HG03135 (cell line): ENCODE measurements at regions not wholly inside any gene's neighbourhood (a gene's known extent, or its start where the extent isn't known, plus 50 kb on each side); places are given as distances from the start of the nearest gene placed in this dataset.
"Not testable (repeated sequence)": the region's sequence is repeated elsewhere in the genome, so short reads cannot be mapped to it uniquely, and the experiment has no call there.

Experiments
- ATAC-seq: cut with Tn5 transposase; IDR thresholded peaks from one replicate; pipeline ENCODE4 v1.9.1; 2021; ENCODE audit warnings: mild to moderate bottlenecking, moderate library complexity; ENCODE audit not compliant: unreplicated experiment

DNA sequence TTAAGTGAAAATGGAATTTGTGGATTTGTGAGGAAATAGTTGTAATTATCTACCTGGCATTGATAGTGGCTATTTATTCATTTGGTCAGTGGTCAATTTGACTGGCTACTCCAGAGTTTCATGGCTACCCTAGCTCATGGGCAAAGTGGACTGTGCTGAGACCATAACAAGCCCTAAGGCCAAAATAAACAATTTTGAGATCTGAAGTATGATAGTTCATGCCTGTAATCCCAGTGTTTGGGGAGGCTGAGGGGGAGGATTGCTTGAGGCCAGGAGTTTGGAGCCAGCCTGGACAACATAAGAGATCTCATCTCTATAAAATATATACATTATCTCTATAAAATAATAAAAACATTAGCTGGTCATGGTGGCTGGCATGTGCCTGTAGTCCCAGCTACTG is 311.7 kb downstream of the HIVEP2 start:
- ATAC-seq = no peak

DNA sequence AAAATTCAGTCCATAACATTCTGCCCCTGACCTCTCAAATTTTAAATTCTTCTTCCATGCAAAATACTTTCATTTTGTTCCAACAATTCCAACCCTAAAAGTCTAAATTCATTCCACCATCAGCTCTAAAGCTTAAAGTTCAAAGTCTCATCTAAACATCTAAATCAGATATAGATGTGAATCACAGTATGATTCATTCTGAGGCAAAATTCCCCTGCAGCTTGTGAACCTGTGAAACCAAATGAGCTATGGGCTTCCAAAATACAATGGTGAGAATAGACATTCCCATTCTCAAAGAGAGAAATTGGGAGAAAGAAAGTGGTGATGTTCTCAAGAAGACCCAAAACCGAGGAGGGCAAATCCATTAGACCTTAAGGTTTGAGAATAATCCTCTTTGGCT is 309.8 kb downstream of the HIVEP2 start:
- ATAC-seq = no peak

DNA sequence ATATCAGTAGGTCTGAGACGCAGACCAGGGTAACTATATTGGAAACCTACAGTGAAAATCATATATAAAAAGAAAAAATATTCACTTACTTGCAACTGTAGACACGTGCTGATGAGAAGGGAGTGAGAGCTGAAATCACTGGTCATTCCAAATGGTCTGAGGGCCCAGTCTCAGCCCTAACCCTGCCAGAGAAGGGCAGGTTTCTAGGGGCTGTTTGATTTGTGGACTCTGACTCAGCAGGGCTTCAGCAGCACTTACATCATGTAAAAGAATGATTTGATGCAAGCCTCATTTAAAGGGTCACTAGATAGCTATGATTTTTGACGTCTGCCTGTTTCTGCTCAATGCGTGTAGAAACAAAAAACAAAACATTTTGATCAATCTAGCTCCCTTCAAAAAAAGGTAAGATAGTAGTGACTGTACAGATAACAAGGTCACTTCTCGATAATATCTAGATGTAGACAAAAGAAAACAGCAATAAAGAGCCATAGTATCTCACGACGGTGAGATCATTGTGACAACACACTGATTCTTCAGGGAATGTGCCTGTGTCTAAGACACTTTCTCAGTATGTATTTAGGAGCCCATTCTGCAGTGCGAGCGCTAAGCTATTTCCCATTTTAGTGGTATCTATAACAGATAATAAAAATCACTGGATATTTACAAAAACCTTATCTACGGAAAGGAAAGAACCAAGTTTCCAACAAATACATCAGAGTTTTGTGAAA is 307.2 kb downstream of the HIVEP2 start:
- no peak for ATAC-seq

DNA sequence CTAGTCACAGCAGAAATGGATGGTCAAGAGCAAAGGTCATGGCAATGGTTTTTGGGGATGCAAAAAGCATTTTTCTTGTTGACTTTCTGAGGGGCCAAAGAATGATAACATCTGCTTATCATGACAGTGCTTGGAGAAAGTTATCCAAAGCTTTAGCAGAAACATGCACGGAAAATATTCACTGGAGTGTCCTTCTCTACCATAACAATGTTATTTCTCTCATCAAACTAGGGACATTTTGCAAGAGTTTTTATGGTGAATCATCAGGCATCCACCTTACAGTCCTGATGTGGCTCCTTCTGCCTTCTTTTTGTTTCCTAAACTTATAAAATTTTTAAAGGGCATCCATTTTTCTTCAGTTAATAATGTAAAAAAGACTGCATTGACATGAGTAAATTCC is 302.3 kb downstream of the HIVEP2 start:
- no peak for ATAC-seq

DNA sequence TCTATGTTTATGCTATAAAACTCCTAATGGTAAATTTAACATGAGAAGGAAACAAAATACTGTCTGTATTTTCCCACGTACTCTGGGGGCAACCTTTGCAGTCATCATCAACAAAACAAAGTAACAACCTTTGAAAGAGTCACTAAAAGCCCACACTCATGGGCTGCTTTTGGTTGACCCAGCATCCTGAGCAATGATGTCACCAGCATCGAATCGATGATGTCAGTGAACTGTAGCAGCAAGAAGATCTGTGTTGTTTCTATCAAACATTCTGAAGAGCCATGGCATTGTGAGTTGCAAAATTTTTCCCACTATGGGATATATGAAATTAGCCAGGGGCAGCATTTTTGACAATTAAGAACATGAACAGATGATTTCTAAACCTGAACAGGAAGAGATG is 300.1 kb downstream of the HIVEP2 start:
- ATAC-seq = no peak

DNA sequence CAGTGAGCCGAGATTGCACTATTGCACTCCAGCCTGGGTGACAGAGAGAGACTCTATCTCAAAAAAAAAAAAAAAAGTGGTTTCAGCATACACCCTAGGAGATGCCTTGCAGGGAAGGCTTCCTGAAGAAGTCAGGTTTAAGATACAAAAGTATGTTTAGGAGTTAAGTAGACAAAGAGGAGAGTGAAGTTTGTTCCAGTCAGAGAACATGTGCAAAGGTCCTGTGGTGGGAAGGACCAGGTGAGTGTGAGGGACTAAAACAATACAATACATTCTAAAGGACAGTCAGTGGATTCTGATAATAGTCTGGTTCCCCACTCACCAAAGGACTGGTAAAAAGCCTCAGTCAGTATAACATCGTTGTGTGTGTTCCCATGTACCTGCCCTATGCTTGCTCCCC is 299.3 kb downstream of the HIVEP2 start:
- no peak for ATAC-seq

DNA sequence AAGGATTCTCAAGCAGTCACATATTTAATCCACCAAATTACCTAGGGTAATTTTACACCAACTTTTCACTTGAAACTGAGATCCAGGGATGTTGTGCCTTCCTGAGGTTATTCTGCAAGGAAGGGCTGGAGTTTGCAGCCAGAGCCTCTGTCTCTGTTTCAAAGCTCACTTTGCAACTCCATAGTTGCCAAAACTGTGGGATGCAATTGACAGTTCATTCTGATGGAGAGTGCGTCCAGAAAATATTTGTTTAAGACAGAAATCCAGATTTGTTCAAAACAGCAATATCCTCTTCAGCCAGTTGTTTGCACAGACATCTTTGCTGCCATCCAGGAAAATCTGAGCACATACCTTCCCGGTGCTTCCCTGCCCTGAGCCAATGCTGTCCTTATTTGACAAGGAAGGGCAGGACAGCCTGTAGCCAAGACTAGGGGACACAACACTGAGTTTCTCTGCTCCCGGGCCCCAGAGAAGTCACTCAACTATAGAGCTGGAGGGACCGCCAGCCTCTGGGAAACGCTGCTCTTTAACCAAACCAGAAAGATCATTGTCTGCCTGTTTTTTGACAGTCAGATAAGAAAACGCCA is 297.4 kb downstream of the HIVEP2 start:
- ATAC-seq = no peak

DNA sequence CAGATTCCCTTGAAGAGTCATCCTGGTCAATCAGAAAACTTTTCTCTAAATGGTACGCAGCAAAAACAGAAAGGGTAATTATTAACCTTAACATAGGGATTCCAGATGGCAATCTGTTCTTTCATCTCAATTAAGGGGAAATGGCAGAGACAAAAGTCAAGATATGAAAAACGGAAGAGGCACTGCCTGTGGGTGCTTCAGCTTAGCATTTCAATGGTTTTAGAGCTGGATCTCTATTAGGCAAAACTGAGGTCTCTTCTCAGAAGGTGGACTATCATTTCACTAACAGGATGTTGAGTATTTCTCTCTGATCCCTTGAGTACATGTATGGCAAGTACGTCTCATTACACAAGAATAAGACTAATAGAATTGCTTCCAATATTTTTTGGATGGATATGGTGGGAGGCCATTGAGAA is 296.9 kb downstream of the HIVEP2 start:
- no peak for ATAC-seq

DNA sequence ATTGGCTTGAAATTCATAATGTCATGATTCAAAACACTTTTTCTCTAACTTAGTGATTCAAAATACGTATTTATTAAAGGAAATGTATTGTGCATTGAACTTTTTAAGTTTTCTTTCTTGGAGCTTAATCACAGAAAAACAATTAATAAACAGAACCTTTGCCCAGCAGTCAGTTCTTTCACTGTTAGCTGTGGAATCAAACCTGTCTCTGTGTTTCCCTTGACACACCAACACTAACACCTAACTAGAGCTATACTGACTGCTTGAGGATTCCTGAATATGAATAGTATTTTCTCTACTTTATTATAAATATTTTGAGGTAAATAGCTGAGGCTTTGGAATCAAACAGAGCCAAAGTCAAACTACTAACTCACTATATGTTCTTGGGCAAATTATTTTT is 296.4 kb downstream of the HIVEP2 start:
- no peak for ATAC-seq

DNA sequence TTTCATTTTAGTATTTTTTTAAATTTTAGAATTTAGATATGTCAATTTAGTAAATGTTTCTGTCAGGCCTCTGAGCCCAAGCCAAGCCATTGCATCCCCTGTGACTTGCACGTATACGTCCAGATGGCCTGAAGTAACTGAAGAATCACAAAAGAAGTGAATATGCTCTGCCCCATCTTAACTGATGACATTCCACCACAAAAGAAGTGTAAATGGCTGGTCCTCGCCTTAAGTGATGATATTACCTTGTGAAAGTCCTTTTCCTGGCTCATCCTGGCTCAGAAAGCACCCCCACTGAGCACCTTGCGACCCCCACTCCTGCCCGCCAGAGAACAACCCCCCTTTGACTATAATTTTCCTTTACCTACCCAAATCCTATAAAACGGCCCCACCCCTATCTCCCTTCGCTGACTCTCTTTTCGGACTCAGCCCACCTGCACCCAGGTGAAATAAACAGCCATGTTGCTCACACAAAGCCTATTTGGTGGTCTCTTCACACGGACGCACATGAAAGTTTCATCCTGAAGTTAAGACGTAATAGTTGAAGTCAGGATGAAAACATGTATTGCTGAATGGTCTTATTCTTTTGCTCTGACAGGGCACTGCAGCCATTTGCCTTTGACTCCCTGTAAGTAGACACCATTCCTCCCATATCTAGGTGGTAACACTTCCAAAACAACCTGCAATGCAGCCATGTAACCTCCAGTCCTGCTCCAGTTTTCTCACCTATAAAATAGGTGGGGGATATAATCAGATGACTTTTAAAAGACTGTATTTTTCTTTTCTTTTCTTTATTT is 295.3 kb downstream of the HIVEP2 start:
- not testable (repeated sequence) for ATAC-seq

DNA sequence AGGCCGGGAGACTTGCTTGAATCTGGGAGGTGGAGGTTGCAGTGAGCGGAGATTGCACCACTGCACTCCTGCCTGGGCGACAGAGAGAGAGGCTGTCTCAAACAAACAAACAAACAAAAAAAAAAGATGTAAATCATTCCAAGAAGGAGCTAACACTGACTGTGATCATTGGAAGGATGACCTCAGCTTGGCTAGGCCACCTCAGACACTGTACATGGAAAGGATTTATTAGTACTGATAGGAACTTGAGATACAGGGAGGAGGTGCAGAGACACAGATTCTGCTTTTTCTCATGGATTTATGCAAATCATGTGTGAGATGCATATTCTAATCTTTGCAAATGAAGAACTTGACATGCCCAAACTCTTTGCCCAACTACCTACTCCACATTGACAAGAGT is 293.6 kb downstream of the HIVEP2 start:
- ATAC-seq = no peak

DNA sequence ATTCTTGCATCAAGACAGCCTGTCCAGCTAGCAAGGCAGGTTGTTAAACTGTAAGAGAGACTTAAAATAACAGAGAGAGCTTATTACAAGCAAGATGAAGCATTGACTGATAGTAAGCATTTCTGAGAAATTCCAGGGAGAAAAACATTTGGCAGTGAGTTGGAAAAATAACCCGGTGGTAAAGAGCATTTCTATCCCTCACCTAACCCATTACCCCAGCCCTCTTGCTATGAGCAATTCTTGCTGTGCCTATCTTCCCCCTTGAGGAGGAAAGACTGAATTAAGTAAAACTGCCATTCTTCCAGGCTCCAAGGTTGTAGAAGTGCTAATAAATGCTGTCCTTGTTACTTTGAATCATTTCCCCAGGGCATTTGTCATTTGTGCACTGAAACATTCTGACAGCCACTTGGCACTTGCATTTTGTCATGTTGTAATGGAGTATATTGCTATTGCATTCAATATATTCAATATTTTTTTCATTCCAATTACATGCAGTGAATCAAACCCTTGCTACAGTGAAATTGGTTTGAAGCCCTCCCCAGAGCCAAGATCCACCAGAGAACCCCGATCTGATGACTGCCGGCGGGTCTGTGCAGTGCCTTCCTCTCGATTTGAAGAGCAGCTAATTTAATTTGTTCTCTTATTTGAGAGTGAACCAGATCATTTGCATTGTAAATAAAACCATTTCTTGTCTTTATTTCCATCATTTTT is 291.1 kb downstream of the HIVEP2 start:
- ATAC-seq = no peak

DNA sequence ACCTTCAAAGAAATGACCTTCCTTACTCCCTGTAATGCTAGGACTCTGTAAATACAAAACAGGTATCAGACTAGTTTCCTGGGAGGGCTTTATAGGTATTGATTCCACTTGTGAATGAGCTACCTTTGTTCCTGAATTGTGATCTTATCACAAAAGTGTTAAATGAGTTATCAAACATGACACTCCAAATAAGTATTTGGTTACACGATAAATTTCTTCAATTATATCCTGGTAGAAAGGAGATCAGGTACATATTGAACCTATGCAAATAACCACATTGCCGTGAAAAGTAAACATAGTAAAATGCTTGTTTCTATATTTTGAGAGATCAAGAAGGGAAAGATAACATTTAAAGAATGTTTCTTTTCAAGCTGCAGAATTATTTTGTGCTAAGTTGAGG is 285.3 kb downstream of the HIVEP2 start:
- no peak for ATAC-seq

DNA sequence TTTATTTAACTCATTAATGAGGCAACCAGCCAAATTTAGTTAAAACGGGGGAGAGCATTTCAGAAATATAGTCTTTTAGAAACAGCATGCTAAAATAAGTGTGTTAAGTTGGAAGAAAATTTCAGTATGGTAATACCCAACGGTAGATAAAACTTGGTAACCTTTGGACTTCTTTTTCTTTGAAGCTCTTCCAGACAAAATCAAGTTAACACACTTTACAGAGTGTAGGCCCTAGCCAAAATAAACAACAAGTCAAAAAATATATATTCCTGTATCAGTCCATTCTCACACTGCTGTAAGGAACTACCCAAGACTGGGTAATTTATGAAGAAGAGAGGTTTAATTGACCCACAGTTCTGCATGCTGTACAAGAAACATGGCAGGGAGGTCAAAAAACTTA is 279.6 kb downstream of the HIVEP2 start:
- ATAC-seq = no peak

DNA sequence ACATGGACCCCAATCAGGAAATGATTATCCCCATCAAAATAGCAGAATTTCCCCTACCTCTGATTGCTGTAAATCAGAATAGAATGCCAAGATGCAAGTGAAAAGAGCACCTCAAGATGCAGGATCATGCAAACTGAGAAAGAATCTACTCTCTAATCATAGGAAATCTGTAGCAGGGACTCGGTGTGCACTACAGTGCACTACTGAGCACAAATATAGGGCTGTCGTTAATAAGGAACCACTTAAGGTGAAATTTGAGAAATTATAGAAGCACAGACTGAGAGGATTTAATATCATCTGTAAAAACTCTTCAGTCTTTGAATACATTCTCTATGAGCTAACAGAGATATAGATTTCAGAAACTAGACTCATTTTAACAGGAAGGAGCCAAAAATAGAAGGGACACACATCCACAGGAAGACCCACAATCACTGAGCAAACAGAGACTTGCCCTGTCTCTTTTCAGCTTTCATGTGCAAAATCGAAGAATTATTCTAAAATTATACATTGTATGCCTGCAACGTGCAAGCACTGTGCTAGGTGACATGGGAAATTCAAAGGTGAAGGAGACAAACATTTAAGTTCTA is 278.3 kb downstream of the HIVEP2 start:
- ATAC-seq = no peak

DNA sequence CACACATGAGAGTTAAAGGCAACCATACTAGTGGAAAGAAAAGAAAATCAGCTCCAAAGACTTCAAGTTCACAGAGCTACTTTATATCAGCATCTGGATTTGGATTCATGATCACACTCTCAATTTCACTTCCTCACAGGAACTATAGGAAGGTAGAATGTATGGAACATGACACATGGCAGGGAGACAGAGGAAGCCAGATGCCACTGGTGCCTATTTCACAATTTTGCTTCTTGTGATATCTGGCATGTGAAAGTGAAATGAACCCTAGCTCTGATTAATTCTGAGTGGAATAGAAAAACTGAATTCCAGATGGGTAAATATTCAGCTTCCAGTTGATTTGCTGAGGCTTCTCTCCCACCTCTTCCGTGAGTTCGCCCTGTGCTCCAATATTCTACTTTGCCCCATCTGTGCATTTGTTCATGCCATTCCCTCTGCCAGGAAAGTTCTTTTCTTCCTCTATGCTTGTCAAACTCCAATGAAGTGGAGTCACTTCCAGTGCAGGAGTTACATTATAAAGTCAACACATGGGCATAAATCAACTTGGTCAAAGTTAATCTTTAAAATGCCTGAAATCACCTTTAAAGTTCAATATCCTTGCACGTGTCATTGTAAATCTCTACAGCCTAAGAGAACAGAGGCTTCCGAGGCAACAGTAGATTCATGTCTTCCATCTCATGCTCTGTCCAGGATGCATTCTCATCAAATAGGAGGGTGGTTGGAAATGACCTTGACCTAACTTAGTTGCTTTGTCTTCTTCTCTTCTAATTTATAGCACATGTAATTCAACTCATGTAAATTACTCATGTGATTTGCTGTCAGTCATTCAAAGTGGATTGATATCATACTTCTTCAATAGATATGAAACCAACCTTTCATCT is 275.3 kb downstream of the HIVEP2 start:
- ATAC-seq = no peak

DNA sequence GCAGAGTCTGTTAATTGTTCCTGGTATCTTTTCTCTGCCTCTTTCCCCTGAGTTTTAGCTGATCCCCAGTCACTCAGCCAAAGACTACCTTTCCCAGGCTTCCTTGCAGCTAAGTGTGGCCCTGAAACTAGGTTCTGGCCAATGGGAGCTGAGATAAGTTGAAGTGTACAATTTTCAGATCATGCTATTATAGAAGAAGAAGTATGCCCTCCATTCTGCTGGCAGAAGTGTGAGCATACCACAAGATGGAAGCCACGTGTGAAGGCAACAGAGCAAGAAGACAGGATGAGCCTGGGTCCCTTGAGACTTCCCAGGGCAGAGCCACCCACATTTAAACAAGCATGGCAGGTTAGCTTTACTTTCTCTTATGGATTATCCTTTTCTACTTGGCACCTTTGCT is 273.2 kb downstream of the HIVEP2 start:
- ATAC-seq = peak; percentile 87

DNA sequence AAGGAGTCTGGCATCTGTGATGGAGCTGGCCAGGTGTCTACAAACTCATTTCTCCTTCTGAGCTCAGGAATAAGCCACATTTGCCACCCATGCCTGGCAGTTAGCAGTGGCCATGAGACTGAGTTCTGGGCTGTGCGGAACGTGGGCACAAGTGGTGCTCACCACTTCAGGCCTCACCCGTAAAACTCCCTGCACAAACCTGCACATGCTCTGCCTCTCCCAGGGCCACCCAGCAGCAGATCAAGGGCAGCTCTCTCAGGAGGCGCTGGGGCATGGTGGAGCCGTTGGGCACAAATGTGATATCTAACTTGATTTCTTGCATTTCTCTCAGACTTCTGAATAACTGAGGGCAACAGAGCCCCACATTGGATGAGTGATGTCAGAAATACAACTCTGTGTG is 269.5 kb downstream of the HIVEP2 start:
- ATAC-seq = no peak

DNA sequence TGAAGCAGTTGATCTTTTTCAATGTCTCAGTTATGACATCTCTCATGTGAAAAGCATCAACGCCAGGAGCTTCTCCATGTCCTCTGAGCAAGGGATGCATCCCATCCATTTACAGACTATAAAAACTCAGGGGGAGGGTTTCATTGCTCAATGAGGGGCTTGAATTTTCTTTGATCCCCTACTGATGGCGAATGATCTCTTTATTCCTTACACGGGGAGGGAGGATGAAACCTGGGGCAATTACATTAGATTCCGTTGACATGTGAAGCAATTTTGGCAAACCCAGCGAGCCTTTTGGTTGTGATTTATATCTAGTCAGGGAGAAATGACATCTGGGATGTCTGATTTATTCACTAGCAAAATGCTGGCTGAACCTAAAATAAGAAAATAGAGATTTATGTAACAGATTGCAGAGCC is 268.9 kb downstream of the HIVEP2 start:
- no peak for ATAC-seq

DNA sequence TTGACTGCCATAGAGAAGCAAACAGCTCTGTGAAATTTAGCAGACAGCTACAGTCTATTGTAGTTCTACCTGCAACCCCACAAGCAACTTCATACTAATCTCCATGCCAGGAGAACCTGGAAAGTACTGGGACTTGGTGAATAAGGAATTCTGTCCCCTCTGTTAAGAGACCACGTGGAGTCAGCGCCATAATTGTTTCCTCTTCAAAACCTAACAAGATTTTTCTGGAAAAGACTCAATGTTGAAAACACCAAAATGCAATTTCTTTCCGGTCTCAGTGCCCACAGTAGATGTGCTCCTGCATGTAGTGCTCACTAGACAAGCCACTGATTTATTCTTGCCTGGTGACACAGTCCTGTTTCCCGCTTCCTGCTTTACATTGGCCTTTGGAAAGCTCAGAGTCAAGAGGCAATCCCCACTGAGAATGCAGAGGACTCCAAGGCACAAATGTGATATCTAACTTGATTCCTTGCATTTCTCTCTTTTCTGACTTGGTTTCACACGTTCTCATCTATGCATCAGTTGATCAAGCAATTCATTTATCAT is 268.3 kb downstream of the HIVEP2 start:
- no peak for ATAC-seq
